SK-N-SH (cell line): ENCODE measurements at regions not wholly inside any gene's neighbourhood (a gene's known extent, or its start where the extent isn't known, plus 50 kb on each side); places are given as distances from the start of the nearest gene placed in this dataset.

Source experiments
- CTCF ChIA-PET: fragments of 300-600, 350-600 bp; formaldehyde crosslinking; extraction: SDS; loops from one replicate; lab custom pipeline; 2021; lab: Yijun Ruan, JAX
- POLR2A ChIA-PET: fragments of 350-600 bp; sonication (Branson Sonifier 250); formaldehyde crosslinking; extraction: SDS; loops from one replicate; lab custom pipeline; 2020; ENCODE audit warnings: antibody characterized with exemption, inconsistent platforms; lab: Yijun Ruan, JAX
- DNase-seq: peaks from one replicate; pipeline ENCODE4 v3.0.0; 2012
- H2AFZ ChIP-seq: fragments of 200-600 bp; sonication (generic); 2 replicates; pipeline ENCODE4 v1.8.1; 2016; ENCODE audit warnings: antibody characterized with exemption, mild to moderate bottlenecking, low read depth
- H3F3A ChIP-seq: fragments of 200-600 bp; sonication (generic); replicated peaks from 2 replicates; pipeline ENCODE3; 2016; ENCODE audit warnings: antibody characterized with exemption, mild to moderate bottlenecking; ENCODE audit not compliant: insufficient read depth
- H3K27ac ChIP-seq, 2 experiments: fragments of 200-500 bp in 1 of 2; fragments of 200-600 bp in 1 of 2; sonication (Bioruptor generic) in 1 of 2; sonication (generic), shearing (Covaris generic) in 1 of 2; 2 replicates each; pipeline versions ENCODE4 v1.5.1 to v1.6.1; 2014 to 2016; ENCODE audit warnings: low read depth in 2 of 2, inconsistent platforms in 1 of 2, low read length in 1 of 2, mild to moderate bottlenecking in 1 of 2, mixed read lengths in 1 of 2
- H3K27me3 ChIP-seq: fragments of 200-600 bp; sonication (generic), shearing (Covaris generic); 2 replicates; pipeline ENCODE4 v1.6.1; 2016; ENCODE audit warnings: mixed run types; ENCODE audit not compliant: insufficient read depth
- H3K36me3 ChIP-seq, 2 experiments: fragments of 200-500 bp in 1 of 2; fragments of 200-600 bp in 1 of 2; sonication (Bioruptor generic) in 1 of 2; sonication (generic) in 1 of 2; replicated peaks in 1 of 2; 2 replicates each; pipeline versions ENCODE3 to v1.5.1; 2014 to 2016; ENCODE audit warnings: low read length in 1 of 2, mild to moderate bottlenecking in 1 of 2; ENCODE audit not compliant: insufficient read depth in 2 of 2, control insufficient read depth in 1 of 2
- H3K4me1 ChIP-seq, 2 experiments: fragments of 200-500 bp in 1 of 2; fragments of 200-600 bp in 1 of 2; sonication (Bioruptor generic) in 1 of 2; sonication (generic), shearing (Covaris generic) in 1 of 2; 2 replicates each; pipeline versions ENCODE4 v1.5.1 to v1.6.1; 2014 to 2016; ENCODE audit warnings: low read depth in 1 of 2, low read length in 1 of 2, mixed run types in 1 of 2; ENCODE audit not compliant: insufficient read depth in 2 of 2, control insufficient read depth in 1 of 2
- H3K4me2 ChIP-seq: fragments of 200-600 bp; sonication (generic), shearing (Covaris generic); 2 replicates; pipeline ENCODE4 v1.6.1; 2017; ENCODE audit warnings: mixed run types
- H3K4me3 ChIP-seq, 2 experiments: fragments of 200-500 bp in 1 of 2; fragments of 200-600 bp in 1 of 2; sonication (Bioruptor generic) in 1 of 2; sonication (generic), shearing (Covaris generic) in 1 of 2; 2 replicates each; pipeline versions ENCODE4 v1.5.1 to v1.8.1; 2014 to 2016; ENCODE audit warnings: low read depth in 2 of 2, inconsistent platforms in 1 of 2, low read length in 1 of 2, mild to moderate bottlenecking in 1 of 2, mixed read lengths in 1 of 2, moderate library complexity in 1 of 2
- H3K79me2 ChIP-seq: fragments of 200-600 bp; sonication (generic); 2 replicates; pipeline ENCODE4 v1.8.1; 2017; ENCODE audit warnings: mild to moderate bottlenecking; ENCODE audit not compliant: insufficient read depth
- H3K9ac ChIP-seq: fragments of 200-600 bp; sonication (generic); 2 replicates; pipeline ENCODE4 v1.6.1; 2017; ENCODE audit warnings: mixed run types
- H3K9me2 ChIP-seq: fragments of 200-600 bp; sonication (generic); 2 replicates; pipeline ENCODE4 v1.6.1; 2017; ENCODE audit warnings: mixed run types
- H3K9me3 ChIP-seq: fragments of 200-600 bp; sonication (generic); 2 replicates; pipeline ENCODE4 v1.6.1; 2017; ENCODE audit warnings: mixed run types, mild to moderate bottlenecking, moderate library complexity
- H4K20me1 ChIP-seq: fragments of 200-600 bp; sonication (generic); 2 replicates; pipeline ENCODE4 v1.6.1; 2017; ENCODE audit warnings: mild to moderate bottlenecking, mixed run types; ENCODE audit not compliant: insufficient read depth
- CHD2 ChIP-seq: fragments of 150-350 bp; IDR thresholded peaks from 2 replicates; pipeline ENCODE4 v1.6.1; 2018; ENCODE audit warnings: low read length; ENCODE audit not compliant: partially characterized antibody
- ELF1 ChIP-seq: IDR thresholded peaks from 2 replicates; pipeline ENCODE4 v1.4.0; 2012
- EZH2phosphoT487 ChIP-seq: fragments of 200-600 bp; sonication (generic); IDR thresholded peaks from 2 replicates; pipeline ENCODE4 v1.6.1; 2017; ENCODE audit warnings: low read depth, mixed run types, mild to moderate bottlenecking, antibody characterized with exemption, moderate library complexity, borderline replicate concordance
- FOSL2 ChIP-seq: IDR thresholded peaks from 2 replicates; pipeline ENCODE4 v1.4.0; 2012; ENCODE audit warnings: low read depth, mild to moderate bottlenecking, moderate library complexity, borderline replicate concordance
- FOXJ3 ChIP-seq: sonication (generic); formaldehyde crosslinking; IDR thresholded peaks from 2 replicates; pipeline ENCODE4 v1.5.1; 2020; ENCODE audit warnings: mild to moderate bottlenecking, missing genetic modification reagents
- GATA2 ChIP-seq: sonication (generic); formaldehyde crosslinking; IDR thresholded peaks from 2 replicates; pipeline ENCODE4 v1.5.0; 2020; ENCODE audit warnings: mild to moderate bottlenecking, missing genetic modification reagents
- MAX ChIP-seq: IDR thresholded peaks from 2 replicates; pipeline ENCODE4 v1.4.0; 2012; ENCODE audit warnings: low read depth
- MXI1 ChIP-seq: IDR thresholded peaks from 2 replicates; pipeline ENCODE4 v1.6.1; 2012; ENCODE audit warnings: mild to moderate bottlenecking, low read depth, low read length, improper control_type of control experiment
- NFIC ChIP-seq: IDR thresholded peaks from 2 replicates; pipeline ENCODE4 v1.4.0; 2012; ENCODE audit warnings: borderline replicate concordance
- PBX3 ChIP-seq: IDR thresholded peaks from 2 replicates; pipeline ENCODE4; 2012
- RAD21 ChIP-seq: IDR thresholded peaks from 2 replicates; pipeline ENCODE4 v1.6.1; 2012; ENCODE audit warnings: mild to moderate bottlenecking, low read length
- RCOR1 ChIP-seq: fragments of 150-350 bp; IDR thresholded peaks from 2 replicates; pipeline ENCODE4 v1.6.1; 2017; ENCODE audit warnings: antibody characterized with exemption, low read length
- RFX5 ChIP-seq: IDR thresholded peaks from 2 replicates; pipeline ENCODE4 v1.6.1; 2012; ENCODE audit warnings: mild to moderate bottlenecking, improper control_type of control experiment, low read length
- SMC3 ChIP-seq: IDR thresholded peaks from 2 replicates; pipeline ENCODE4 v1.6.1; 2012; ENCODE audit warnings: low read depth, low read length, improper control_type of control experiment
- TEAD4 ChIP-seq: IDR thresholded peaks from 2 replicates; pipeline ENCODE4 v1.4.0; 2012; ENCODE audit warnings: mild to moderate bottlenecking, borderline replicate concordance; ENCODE audit not compliant: insufficient read depth
- USF1 ChIP-seq: IDR thresholded peaks from 2 replicates; pipeline ENCODE4 v1.4.0; 2012; ENCODE audit warnings: low read depth, borderline replicate concordance
- USF2 ChIP-seq: fragments of 150-350 bp; IDR thresholded peaks from 2 replicates; pipeline ENCODE4 v1.6.1; 2017; ENCODE audit warnings: antibody characterized with exemption, low read length, low read depth, borderline replicate concordance
- YY1 ChIP-seq: IDR thresholded peaks from 2 replicates; pipeline ENCODE4 v1.4.0; 2012; ENCODE audit warnings: low read depth, mild to moderate bottlenecking
- WGBS: methylation state at CpG from one replicate; pipeline ENCODE4 v1.1.6; 2017; ENCODE audit warnings: low lambda C conversion rate; 5-methylcytosine and 5-hydroxymethylcytosine counted together

GRCh38 chr2:146246736-146247523, 1597.9 kb upstream of the ACVR2A start:
- H3F3A ChIP-seq = peaks cover 4% of the 10 kb centered on the region
- peak overlapping the region in 1 of 2 experiments; percentile 68; a peak in 2 of 4 replicates for H3K27ac ChIP-seq
- no peak overlapping the region for H3K4me2 ChIP-seq
- H2AFZ ChIP-seq = peak overlapping the region; percentile 31
- ChIA-PET POLR2A (no interaction called here), CTCF (interaction anchor here (0.7 to 1.0 kb wide), 2 partner anchors 10 to 16 kb away, joined by 3 read pairs; no protein-coding TSS in a partner anchor)
- H3K79me2 ChIP-seq = no peaks in the 10 kb centered on the region
- no peak for DNase-seq
- H3K9ac ChIP-seq = no peak overlapping the region
- no peaks in the 10 kb centered on the region for H3K9me3 ChIP-seq
- no peaks in the 10 kb centered on the region for H3K27me3 ChIP-seq
- H3K9me2 ChIP-seq = no peaks in the 10 kb centered on the region
- H3K4me3 ChIP-seq = no peak overlapping the region
- H3K36me3 ChIP-seq = no peaks in the 10 kb centered on the region
- peaks cover 0 to 23% of the 10 kb centered on the region in 2 experiments; a peak in 3 of 4 replicates for H3K4me1 ChIP-seq
- TF ChIP-seq EZH2phosphoT487 = no peak
- no peak for TF ChIP-seq SMC3
- TF ChIP-seq TEAD4 = no peak
- TF ChIP-seq FOXJ3 = no peak
- no peak for TF ChIP-seq NFIC
- TF ChIP-seq FOSL2 = no peak
- no peak for TF ChIP-seq PBX3
- no peak for TF ChIP-seq MAX
- no peak for TF ChIP-seq MXI1
- TF ChIP-seq GATA2 = no peak
- no peak for TF ChIP-seq USF2
- TF ChIP-seq RAD21 = no peak
- TF ChIP-seq CHD2 = no peak
- TF ChIP-seq USF1 = no peak
- TF ChIP-seq RFX5 = no peak
- TF ChIP-seq RCOR1 = no peak
- no peak for TF ChIP-seq ELF1
- TF ChIP-seq YY1 = no peak
- WGBS = 2% methylated on average over 1 of the region's 1 CpG
- no peaks in the 10 kb centered on the region for H4K20me1 ChIP-seq
